ENCODE measurements at regions not wholly inside any gene's neighbourhood (a gene's known extent, or its start where the extent isn't known, plus 50 kb on each side); places are given as distances from the start of the nearest gene placed in this dataset.

- Histone ChIP-seq H3K4me3 (ENCODE audit: low read depth in 2 of 2, low read length in 2 of 2) (no peak overlapping the region), H3K4me1 (ENCODE audit: control insufficient read depth, insufficient read depth, low read length) (no peaks in the 10 kb centered on the region; the same call in 1 of the 2 replicates), H3K27ac (ENCODE audit: low read length) (no peak overlapping the region), H3K36me3 (ENCODE audit: control insufficient read depth, insufficient read depth, low read length) (no peaks in the 10 kb centered on the region), H3K27me3 (ENCODE audit: control insufficient read depth, insufficient read depth, low read length) (no peaks in the 10 kb centered on the region; the same call in none of the 2 replicates), H3K9me3 (ENCODE audit: control insufficient read depth, insufficient read depth, low read depth, low read length) (no peaks in the 10 kb centered on the region)
- in situ Hi-C loops (cut with HindIII; ENCODE audit: low pct_unique_long_range_greater_than_20kb, low sequenced_read_pairs) (no loop called here), intact Hi-C loops (cut with micrococcal nuclease; ENCODE audit: unreplicated experiment) (no loop called here)
- DNase-seq (ENCODE audit: low read depth, low spot score) (no peak), ATAC-seq (no peak)
- no peak for TF ChIP-seq POLR2AphosphoS5 (IDR thresholded peaks at IDR 0.05; ENCODE audit: low read depth, low read length)
- TF ChIP-seq REST (IDR thresholded peaks at IDR 0.05; ENCODE audit: insufficient read depth in 1 of 2, low read depth in 2 of 2, low read length in 1 of 2): no peak
- no peak for TF ChIP-seq TCF7L2 (IDR thresholded peaks at IDR 0.05; ENCODE audit: low read depth, low read length)
- no peak for TF ChIP-seq SIN3A (IDR thresholded peaks at IDR 0.05; ENCODE audit: borderline replicate concordance, insufficient read depth, low read depth, low read length)
- TF ChIP-seq CTCF (IDR thresholded peaks at IDR 0.05): no peak
- ChIA-PET POLR2A (no interaction called here), CTCF (no interaction called here)
- BruUV-seq (replicated peaks): no TSS peak
Measured at GRCh38 chr7:156480671-156481070, 159.9 kb upstream of the RNF32 start.

- no peaks in the 10 kb centered on the region; the same call in none of the 2 replicates for H3K27me3 ChIP-seq (ENCODE audit: control insufficient read depth, insufficient read depth, low read length)
- H3K9me3 ChIP-seq (ENCODE audit: control insufficient read depth, insufficient read depth, low read depth, low read length): no peaks in the 10 kb centered on the region
- H3K4me3 ChIP-seq (ENCODE audit: low read depth in 2 of 2, low read length in 2 of 2): no peak overlapping the region
- BruUV-seq (replicated peaks): no TSS peak
- no peaks in the 10 kb centered on the region; the same call in 1 of the 2 replicates for H3K4me1 ChIP-seq (ENCODE audit: control insufficient read depth, insufficient read depth, low read length)
- in situ Hi-C loops (cut with HindIII; ENCODE audit: low pct_unique_long_range_greater_than_20kb, low sequenced_read_pairs): no loop called here
- intact Hi-C loops (cut with micrococcal nuclease; ENCODE audit: unreplicated experiment): no loop called here
- DNase-seq (ENCODE audit: low read depth, low spot score) (no peak), ATAC-seq (no peak)
- POLR2A ChIA-PET: no interaction called here
- H3K36me3 ChIP-seq (ENCODE audit: control insufficient read depth, insufficient read depth, low read length): no peaks in the 10 kb centered on the region
- TF ChIP-seq CTCF (IDR thresholded peaks at IDR 0.05) (no peak), SIN3A (IDR thresholded peaks at IDR 0.05; ENCODE audit: borderline replicate concordance, insufficient read depth, low read depth, low read length) (no peak), TCF7L2 (IDR thresholded peaks at IDR 0.05; ENCODE audit: low read depth, low read length) (no peak), POLR2AphosphoS5 (IDR thresholded peaks at IDR 0.05; ENCODE audit: low read depth, low read length) (no peak), REST (IDR thresholded peaks at IDR 0.05; ENCODE audit: insufficient read depth in 1 of 2, low read depth in 2 of 2, low read length in 1 of 2) (no peak)
- CTCF ChIA-PET: no interaction called here
- H3K27ac ChIP-seq (ENCODE audit: low read length): no peak overlapping the region
Measured at GRCh38 chr7:156479596-156479995, 161.0 kb upstream of the RNF32 start.

Data from Panc1 (cell line).